ENCODE measurements at regions not wholly inside any gene's neighbourhood (a gene's known extent, or its start where the extent isn't known, plus 50 kb on each side); places are given as distances from the start of the nearest gene placed in this dataset.
"Not testable (repeated sequence)": the region's sequence is repeated elsewhere in the genome, so short reads cannot be mapped to it uniquely, and the experiment has no call there.

DNA sequence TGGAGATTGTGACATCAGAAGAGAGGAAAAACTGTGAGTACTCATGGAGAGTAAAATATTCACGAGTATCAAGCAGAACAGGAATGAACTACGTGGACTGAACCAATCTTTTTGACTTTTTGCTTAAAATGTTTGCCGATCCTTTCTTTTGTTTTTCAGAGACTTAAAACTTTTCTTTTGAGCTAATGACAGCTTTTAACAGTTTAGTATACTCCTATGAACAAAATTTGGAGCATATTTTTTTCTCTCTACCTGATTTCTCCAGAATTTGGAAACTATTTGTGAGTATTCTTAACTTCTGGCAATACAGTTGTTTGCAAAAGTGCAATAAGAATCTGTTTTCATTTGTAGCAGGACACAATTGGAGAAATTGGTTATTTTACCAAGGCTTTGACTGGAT lies 786.3 kb downstream of the SORCS1 start:
- no peak for DNase-seq

- no peak for DNase-seq
These were observed 793.8 kb downstream of the SORCS1 start for GRCh38 chr10:106370751-106371150.

DNA sequence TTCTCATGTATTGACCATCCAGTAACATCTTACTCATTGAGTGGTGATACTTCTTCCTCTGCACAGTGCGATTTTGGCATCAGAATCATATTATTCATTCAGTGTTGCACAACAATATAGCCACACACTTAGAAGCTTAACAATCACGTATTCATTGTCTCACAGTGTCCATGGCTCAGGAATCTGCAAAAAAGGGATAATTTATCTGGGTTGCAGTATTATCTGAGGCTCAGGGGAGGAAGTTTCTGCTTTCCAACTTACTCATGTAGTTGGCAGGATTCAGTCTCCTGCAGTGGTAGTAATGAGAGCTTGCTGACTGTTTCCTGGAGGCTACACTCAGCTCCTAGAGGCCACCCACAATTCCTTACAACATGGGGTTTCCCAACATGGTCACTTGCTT lies 803.6 kb downstream of the SORCS1 start:
- DNase-seq, result no peak

- DNase-seq, result no peak
These were observed 809.1 kb downstream of the SORCS1 start for GRCh38 chr10:106355450-106355849.

DNA sequence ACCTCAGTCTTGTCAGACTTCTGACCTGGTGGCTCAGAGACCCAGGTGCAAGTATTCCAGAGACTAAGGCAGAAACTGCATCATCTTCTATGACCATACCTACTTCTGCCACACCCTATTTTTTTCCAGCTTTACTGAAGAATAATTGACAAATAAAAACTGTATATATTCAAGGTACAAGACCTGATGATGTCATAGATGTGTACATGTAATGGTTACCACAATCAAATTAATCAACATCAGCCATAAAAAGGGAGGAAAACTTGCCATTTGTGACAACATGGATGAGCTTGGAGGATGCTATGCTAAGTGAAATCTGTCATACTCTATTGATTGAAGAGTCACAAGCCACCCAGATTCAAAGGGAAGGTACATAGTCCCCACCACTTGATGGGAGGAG lies 815.6 kb downstream of the SORCS1 start:
- DNase-seq, result no peak

DNA sequence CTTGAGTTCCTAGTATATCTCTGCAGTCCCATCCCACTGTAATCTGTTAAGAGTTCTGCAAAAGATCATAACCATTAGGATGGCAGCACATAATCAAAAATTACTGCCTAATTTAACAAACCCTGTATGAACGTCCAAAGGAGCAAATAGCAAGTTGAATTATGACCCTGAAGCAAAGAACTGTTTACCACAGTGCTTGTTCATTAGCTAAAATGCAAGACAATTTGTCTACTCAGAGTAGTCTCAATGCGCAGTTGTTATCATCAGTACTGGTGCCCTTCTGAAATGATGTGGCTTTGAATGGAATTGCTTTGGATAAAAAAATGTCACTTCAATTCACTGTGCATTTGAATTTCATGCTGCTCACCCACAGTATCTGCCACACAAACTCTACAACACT lies 817.0 kb downstream of the SORCS1 start:
- DNase-seq, result no peak

GRCh38 chr10:106343539-106343938 lies 821.0 kb downstream of the SORCS1 start:
- DNase-seq, result not testable (repeated sequence)

DNA sequence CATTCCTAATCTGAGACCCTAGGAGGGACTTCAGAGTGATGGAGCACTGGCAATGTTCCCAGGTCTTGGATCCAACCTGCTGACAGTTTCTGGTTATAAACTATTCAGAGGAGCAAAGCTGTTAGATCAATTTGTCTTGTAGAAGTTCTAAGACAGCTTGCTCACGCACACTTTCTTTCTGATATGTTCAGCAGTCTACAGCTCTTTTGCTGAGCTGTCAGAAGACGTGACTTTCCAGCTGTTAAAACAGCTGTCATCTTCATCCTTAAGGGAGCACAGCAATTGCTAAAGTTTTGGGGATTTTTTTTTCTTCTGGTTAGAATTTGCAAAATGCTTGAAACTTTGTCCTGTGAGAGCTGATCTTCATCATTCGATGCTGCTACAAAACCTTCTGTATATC lies 823.1 kb downstream of the SORCS1 start:
- no peak for DNase-seq

DNA sequence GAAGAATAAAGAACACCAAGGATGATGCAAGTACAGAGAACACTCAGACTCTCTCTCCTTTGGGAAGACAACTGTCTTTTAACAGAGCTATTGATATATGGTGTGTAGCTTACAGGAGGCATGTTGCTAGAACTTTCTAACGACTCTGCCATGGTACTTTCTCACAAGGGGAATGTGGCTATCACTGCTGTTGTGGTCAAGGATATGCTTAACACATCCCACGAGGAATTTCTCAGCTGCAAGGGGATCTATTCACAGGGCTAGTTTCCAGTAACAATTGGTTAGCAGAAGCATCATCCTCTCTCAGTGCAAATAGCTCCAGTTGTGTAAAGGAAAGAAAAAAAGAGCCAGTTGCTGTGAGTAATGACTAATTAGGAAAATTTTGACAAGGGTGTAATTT lies 826.0 kb downstream of the SORCS1 start:
- no peak for DNase-seq

DNA sequence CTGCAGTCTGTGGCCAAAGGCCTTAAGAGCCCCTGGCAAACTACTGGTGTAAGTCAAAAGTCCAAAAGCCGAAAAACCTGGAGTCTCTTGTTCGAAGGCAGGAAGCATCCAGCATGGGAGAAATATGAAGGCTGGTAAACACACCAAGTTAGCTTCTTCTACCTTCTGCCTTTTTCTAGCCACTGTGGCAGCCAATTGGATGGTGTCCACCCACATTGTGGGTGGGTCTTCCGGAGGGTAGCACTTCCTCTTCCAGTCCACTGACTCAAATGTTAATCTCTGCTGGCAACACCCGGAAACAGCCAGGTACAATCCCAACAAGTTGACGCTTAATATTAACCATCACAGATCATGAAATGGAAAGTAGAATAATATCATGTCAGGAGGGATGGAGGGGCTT lies 827.6 kb downstream of the SORCS1 start:
- no peak for DNase-seq

GRCh38 chr10:106327747-106328146 lies 836.8 kb downstream of the SORCS1 start:
- DNase-seq, result no peak

DNA sequence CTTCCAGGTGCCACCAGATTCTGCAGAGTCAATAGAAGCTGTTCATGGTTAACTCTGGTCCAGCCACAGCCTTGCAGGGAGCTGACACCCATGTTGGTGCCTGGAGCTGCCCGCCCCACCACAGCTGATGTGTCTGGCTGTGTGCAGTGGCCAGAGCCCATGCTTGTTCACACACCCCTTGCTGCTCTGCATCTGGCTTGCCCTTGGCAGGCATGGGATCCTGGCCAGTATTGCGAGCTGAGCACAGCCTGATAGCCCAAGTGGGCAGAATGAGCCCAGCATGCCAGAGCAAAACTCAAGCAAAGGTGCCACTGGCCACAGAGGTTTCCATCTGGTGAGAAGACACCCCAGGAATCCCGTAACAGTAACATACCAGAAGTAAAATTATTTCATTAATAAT lies 843.6 kb downstream of the SORCS1 start:
- no peak for DNase-seq

DNA sequence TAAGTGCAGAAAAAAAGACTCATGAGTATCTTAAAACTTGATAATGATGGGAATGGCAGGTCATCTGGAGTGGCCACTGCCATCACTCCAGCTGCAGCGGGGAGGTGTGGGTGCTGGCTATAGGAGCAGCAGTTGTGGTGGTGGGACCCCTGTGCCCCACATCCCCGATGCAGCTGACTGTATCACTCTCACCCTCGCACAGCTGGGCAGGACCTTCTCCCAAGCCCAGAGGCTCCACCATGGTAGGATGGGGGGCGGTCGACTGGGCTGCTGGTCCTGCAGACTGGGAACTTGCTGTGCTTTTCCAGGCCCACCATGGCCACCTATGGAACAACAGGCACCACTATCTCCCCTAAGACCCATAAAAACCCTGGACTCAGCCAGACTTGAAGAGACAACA lies 844.4 kb downstream of the SORCS1 start:
- no peak for DNase-seq

- no peak for DNase-seq
These were observed 847.0 kb downstream of the SORCS1 start for GRCh38 chr10:106317554-106317953.

DNA sequence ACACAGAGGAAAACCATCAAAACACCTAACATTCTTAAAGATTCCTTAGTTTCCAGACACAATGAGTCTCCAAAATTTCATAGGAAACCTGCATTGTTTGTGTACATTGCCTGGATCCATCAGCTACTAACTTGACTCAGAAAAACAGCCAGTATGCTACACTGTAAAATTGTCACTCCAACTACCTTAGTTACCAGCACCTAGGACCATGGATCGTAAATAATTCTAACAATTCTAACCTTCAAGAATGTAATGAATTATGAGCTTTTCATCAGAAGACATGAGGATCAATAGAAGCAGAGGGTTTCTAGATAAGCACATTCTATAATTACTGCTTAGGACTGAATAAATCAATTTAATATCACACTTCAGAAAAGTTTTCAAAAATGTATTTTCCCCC lies 851.5 kb downstream of the SORCS1 start:
- no peak for DNase-seq

DNA sequence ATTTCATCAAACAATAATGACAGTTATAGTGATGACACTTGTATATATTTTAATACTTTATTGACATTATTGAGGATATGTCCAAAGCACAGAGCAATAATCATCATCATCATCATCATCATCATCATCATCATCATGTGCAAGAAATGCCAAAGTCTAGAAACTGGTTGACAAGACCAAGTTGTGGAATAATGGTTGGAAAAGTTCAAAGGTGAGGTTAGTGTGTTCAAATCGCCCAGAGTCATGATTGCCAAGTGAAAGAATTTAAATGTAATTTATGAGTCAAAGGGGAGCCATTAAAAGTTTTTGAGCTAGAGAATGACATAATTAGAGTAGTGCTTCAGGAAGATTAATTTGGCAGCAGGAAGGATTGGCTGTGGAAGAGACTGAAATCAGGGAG lies 852.4 kb downstream of the SORCS1 start:
- DNase-seq, result no peak

DNA sequence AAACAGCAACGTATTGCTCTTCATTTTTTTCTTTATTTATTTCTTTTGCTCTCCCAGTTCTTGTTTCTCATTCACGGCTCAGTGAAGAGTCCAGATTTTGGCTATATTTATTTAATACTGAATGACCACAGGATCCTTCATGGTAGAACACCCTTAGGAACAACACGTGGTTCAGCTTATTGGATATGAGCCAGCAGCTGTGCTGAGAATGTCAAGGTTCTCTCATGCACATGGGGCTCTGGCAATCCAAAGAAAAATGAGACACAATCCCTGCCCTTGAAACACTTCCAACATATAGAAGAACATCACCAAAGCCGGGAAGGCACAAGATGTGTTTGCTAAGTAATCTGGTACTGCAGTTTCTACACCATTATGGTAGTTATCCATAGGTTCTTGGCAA lies 852.9 kb downstream of the SORCS1 start:
- no peak for DNase-seq

GRCh38 chr10:106310596-106310995 lies 853.9 kb downstream of the SORCS1 start:
- no peak for DNase-seq

DNA sequence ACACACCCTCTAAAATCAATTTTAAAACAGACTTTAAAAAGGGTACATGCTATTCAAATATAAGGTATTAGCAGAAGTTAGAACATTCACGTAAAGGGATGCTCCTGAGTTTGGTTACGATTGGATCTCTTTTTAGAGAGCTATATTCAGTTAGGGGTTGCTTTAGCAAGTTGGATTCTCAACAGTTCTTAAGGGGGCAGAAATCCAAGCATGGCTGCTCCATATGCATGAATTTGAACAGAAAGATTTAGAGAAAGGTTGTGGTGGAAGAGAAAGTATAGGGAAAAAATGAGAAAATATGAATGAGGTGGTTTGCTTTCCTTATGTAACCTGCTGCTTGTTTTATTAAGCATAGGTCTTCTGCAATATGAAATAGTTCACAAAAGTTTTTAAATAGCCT lies 855.1 kb downstream of the SORCS1 start:
- no peak for DNase-seq

- no peak for DNase-seq
These were observed 856.2 kb downstream of the SORCS1 start for GRCh38 chr10:106308284-106308683.

- no peak for DNase-seq
These were observed 860.5 kb downstream of the SORCS1 start for GRCh38 chr10:106304056-106304455.

GRCh38 chr10:106302961-106303360 lies 861.5 kb downstream of the SORCS1 start:
- no peak for DNase-seq

GRCh38 chr10:106301146-106301545 lies 863.4 kb downstream of the SORCS1 start:
- peak; percentile 13 for DNase-seq

DNA sequence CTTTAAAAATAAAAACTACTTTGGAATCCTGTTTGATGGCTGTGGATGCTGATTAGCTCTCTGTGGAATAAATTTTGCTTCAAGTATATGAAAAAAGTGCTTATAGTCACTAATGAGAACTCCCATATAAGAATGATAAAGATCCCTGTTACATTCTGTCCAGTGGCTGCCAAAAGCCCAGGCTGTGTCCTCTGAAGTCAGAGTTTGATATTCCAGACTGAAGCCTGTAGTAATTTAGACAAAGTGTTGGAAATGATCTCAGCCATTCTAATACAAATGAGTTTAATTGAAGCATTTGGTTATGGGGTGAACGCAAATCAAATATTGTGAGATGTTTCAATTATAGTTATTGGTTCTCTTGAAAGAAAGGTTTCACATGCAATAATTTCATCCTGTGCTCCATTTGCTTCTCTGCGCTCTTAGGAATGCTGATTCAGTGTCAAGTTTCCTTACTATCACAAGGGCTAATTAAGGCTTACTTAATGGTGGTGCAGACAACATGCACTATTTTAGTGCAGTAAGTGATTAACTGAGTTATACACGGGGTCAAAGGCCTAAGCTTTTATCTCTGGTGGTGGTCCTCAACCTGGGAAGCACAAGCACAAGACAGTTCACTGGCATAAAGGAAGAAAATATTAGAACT lies 867.6 kb downstream of the SORCS1 start:
- DNase-seq, result no peak

DNA sequence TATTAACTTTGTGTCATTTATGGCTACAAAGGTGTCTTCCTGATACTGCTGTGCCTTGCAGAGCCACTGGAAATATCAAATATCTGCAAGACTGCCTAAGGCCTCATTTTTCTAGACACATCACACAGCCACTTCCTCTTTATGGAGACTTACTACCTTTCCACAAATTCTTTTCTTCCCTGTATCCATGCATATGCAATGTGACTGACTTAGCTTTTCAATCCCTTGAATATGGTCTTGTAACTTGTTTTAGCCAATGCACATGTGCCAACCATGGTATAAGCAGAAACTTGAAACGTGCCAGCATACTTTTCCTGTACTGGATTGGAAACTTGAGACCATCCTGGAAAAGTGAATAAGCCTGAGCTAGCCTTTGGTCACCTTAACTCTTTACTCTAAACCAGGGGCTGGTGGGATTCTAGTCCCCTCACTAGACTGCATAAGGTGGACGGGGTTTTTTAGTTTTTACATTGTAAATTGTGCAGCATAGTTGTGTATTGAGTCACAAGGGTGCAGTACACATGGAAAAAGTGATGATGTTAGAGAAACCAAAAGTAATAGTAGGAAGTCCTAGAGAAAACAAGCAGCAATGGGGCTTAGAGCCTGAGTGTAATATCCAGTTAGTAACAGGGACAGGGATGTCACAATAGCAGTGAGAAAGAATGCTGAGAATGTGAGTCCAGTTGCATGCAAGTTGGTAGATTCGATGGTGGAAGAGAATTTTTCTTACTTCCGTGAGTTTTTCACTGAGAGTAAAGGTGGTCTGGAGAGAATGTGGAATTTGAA lies 879.5 kb downstream of the SORCS1 start:
- DNase-seq, result no peak
